Loucy (cell line): ENCODE measurements at regions not wholly inside any gene's neighbourhood (a gene's known extent, or its start where the extent isn't known, plus 50 kb on each side); places are given as distances from the start of the nearest gene placed in this dataset.

ENCODE experiments used
- H2AFZ ChIP-seq: fragments of 200-600 bp; sonication (generic); 2 replicates; pipeline ENCODE4 v1.6.0; 2016; ENCODE audit warnings: antibody characterized with exemption, mild to moderate bottlenecking, low read length, moderate library complexity
- H3F3A ChIP-seq: fragments of 200-600 bp; 2 replicates; pipeline ENCODE4 v1.6.0; 2016; ENCODE audit warnings: antibody characterized with exemption, low read depth, mild to moderate bottlenecking
- H3K27me3 ChIP-seq: fragments of 200-600 bp; sonication (generic); 2 replicates; pipeline ENCODE4 v1.6.1; 2014; ENCODE audit warnings: low read length, mild to moderate bottlenecking; ENCODE audit not compliant: insufficient read depth, poor library complexity, severe bottlenecking
- H3K36me3 ChIP-seq: fragments of 200-600 bp; sonication (generic); 2 replicates; pipeline ENCODE4 v1.6.1; 2016; ENCODE audit warnings: low read length; ENCODE audit not compliant: insufficient read depth
- H3K4me1 ChIP-seq: fragments of 200-600 bp; sonication (generic); 2 replicates; pipeline ENCODE4 v1.5.1; 2014; ENCODE audit warnings: low read length, mild to moderate bottlenecking; ENCODE audit not compliant: insufficient read depth, poor library complexity, severe bottlenecking
- H3K4me2 ChIP-seq: fragments of 200-600 bp; sonication (generic); 2 replicates; pipeline ENCODE4 v1.6.0; 2014; ENCODE audit warnings: antibody characterized with exemption, low read length, low read depth, mild to moderate bottlenecking; ENCODE audit not compliant: poor library complexity, severe bottlenecking
- H3K4me3 ChIP-seq: fragments of 200-600 bp; sonication (generic); 2 replicates; pipeline ENCODE4 v1.5.1; 2014; ENCODE audit warnings: low read length, mild to moderate bottlenecking, mixed read lengths; ENCODE audit not compliant: poor library complexity, severe bottlenecking
- H3K79me2 ChIP-seq: fragments of 200-600 bp; sonication (generic); 2 replicates; pipeline ENCODE4 v1.6.1; 2014; ENCODE audit warnings: low read length; ENCODE audit not compliant: insufficient read depth
- H3K9ac ChIP-seq: fragments of 200-600 bp; sonication (generic); 2 replicates; pipeline ENCODE4 v1.6.0; 2014; ENCODE audit warnings: mild to moderate bottlenecking, low read depth, low read length, moderate library complexity; ENCODE audit not compliant: poor library complexity, severe bottlenecking
- H3K9me2 ChIP-seq: fragments of 200-600 bp; sonication (generic); replicated peaks from 2 replicates; pipeline ENCODE4 v1.6.1; 2016; ENCODE audit warnings: low read depth, low read length, mixed read lengths
- H3K9me3 ChIP-seq: fragments of 200-600 bp; sonication (generic); 2 replicates; pipeline ENCODE4 v1.6.1; 2014; ENCODE audit warnings: mild to moderate bottlenecking, antibody characterized with exemption, low read length, low read depth; ENCODE audit not compliant: insufficient read depth
- H4K20me1 ChIP-seq: fragments of 200-600 bp; sonication (generic); 2 replicates; pipeline ENCODE4 v1.6.0; 2014; ENCODE audit warnings: antibody characterized with exemption, low read length, mild to moderate bottlenecking; ENCODE audit not compliant: insufficient read depth, poor library complexity, severe bottlenecking
- CTCF ChIP-seq: fragments of 200-600 bp; sonication (generic); conservative IDR thresholded peaks from 2 replicates; pipeline ENCODE4 v1.5.1; 2014; ENCODE audit warnings: mild to moderate bottlenecking, antibody characterized with exemption, low read length
- EZH2phosphoT487 ChIP-seq: fragments of 200-600 bp; IDR thresholded peaks from 2 replicates; pipeline ENCODE4 v1.6.1; 2018; ENCODE audit warnings: antibody characterized with exemption, mild to moderate bottlenecking, moderate library complexity, borderline replicate concordance

GRCh38 chr4:13182133-13182532, 302.0 kb downstream of the RAB28 start:
- H2AFZ ChIP-seq, result no peak overlapping the region
- H4K20me1 ChIP-seq, result no peaks in the 10 kb centered on the region
- no peak overlapping the region for H3K4me2 ChIP-seq
- H3K9me2 ChIP-seq, result no peaks in the 10 kb centered on the region
- H3K36me3 ChIP-seq, result no peaks in the 10 kb centered on the region
- no peaks in the 10 kb centered on the region for H3K4me1 ChIP-seq
- TF ChIP-seq CTCF (no peak), EZH2phosphoT487 (no peak)
- H3K27me3 ChIP-seq, result no peaks in the 10 kb centered on the region
- no peaks in the 10 kb centered on the region for H3K9me3 ChIP-seq
- H3F3A ChIP-seq, result no peaks in the 10 kb centered on the region
- H3K4me3 ChIP-seq, result no peak overlapping the region
- H3K9ac ChIP-seq, result no peak overlapping the region
- no peaks in the 10 kb centered on the region for H3K79me2 ChIP-seq

- no peak overlapping the region for H3K4me2 ChIP-seq
- no peaks in the 10 kb centered on the region for H3K9me2 ChIP-seq
- no peaks in the 10 kb centered on the region for H3K4me1 ChIP-seq
- H3K79me2 ChIP-seq, result no peaks in the 10 kb centered on the region
- H2AFZ ChIP-seq, result no peak overlapping the region
- no peak overlapping the region for H3K4me3 ChIP-seq
- no peak overlapping the region for H3K9ac ChIP-seq
- no peaks in the 10 kb centered on the region for H3K36me3 ChIP-seq
- no peak for TF ChIP-seq EZH2phosphoT487
- TF ChIP-seq CTCF, result no peak
- H4K20me1 ChIP-seq, result no peaks in the 10 kb centered on the region
- no peaks in the 10 kb centered on the region for H3K9me3 ChIP-seq
- H3K27me3 ChIP-seq, result no peaks in the 10 kb centered on the region
- no peaks in the 10 kb centered on the region for H3F3A ChIP-seq
These were observed 302.5 kb downstream of the RAB28 start for GRCh38 chr4:13181681-13182080.

- Histone ChIP-seq H3K9ac (no peak overlapping the region), H3K9me3 (no peaks in the 10 kb centered on the region), H3K36me3 (no peaks in the 10 kb centered on the region), H3K79me2 (no peaks in the 10 kb centered on the region), H3F3A (no peaks in the 10 kb centered on the region), H3K4me3 (no peak overlapping the region), H3K27me3 (no peaks in the 10 kb centered on the region), H3K9me2 (no peaks in the 10 kb centered on the region), H4K20me1 (no peaks in the 10 kb centered on the region), H3K4me2 (no peak overlapping the region), H3K4me1 (no peaks in the 10 kb centered on the region), H2AFZ (no peak overlapping the region)
- no peak for TF ChIP-seq CTCF
- no peak for TF ChIP-seq EZH2phosphoT487
These were observed 303.4 kb downstream of the RAB28 start for GRCh38 chr4:13180701-13181100.
